Bronchial epithelial cell (primary cell): ENCODE measurements at regions not wholly inside any gene's neighbourhood (a gene's known extent, or its start where the extent isn't known, plus 50 kb on each side); places are given as distances from the start of the nearest gene placed in this dataset.

Experiments used
- DNase-seq: peaks from one replicate; pipeline ENCODE4 v3.0.0-alpha.2; 2010; ENCODE audit warnings: low read depth
- FAIRE-seq: peaks from 2 replicates; lab custom pipeline; 2011; peaks lifted over from hg19 to GRCh38; lab: Jason Lieb, UNC
- H3K27me3 ChIP-seq: 2 replicates; pipeline ENCODE4 v1.5.1; 2011; ENCODE audit warnings: low read length; ENCODE audit not compliant: control insufficient read depth, insufficient read depth
- H3K36me3 ChIP-seq: 2 replicates; pipeline ENCODE4 v1.5.1; 2011; ENCODE audit warnings: low read length; ENCODE audit not compliant: control insufficient read depth, insufficient read depth
- H3K4me3 ChIP-seq: 2 replicates; pipeline ENCODE4 v1.5.1; 2011; ENCODE audit warnings: mild to moderate bottlenecking, low read depth, low read length, control low read depth
- CTCF ChIP-seq: IDR thresholded peaks from 2 replicates; pipeline ENCODE4 v1.5.1; 2011; ENCODE audit warnings: mild to moderate bottlenecking, moderate library complexity, low read length, control low read depth, inconsistent platforms; ENCODE audit not compliant: insufficient read depth, severe bottlenecking

GRCh38 chr15:97030251-97030650 is 699.8 kb downstream of the NR2F2 start:
- Histone ChIP-seq H3K36me3 (no peaks in the 10 kb centered on the region), H3K4me3 (no peak overlapping the region), H3K27me3 (no peaks in the 10 kb centered on the region)
- FAIRE-seq, result no peak
- no peak for DNase-seq
- no peak for TF ChIP-seq CTCF

GRCh38 chr15:97036301-97036700 is 705.8 kb downstream of the NR2F2 start:
- H3K27me3 ChIP-seq, result no peaks in the 10 kb centered on the region
- no peak for FAIRE-seq
- no peak for TF ChIP-seq CTCF
- DNase-seq, result no peak
- H3K4me3 ChIP-seq, result no peak overlapping the region
- H3K36me3 ChIP-seq, result no peaks in the 10 kb centered on the region

DNA sequence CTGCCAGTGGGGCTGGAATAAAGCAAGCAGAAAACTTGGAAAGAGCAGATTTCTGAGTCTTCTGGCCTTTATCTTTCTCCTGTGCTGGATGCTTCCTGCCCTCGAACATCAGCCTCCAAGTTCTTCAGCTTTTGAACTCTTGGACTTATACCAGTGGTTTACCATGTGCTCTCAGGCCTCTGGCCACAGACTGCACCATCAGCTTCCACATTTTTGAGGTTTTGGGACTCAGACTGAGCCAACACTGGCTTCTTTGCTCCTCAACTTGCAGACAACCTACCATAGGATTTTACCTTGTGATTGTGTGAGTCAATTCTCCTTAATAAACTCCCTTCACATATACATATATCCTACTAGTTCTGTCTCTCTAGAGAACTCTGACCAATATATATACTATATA is 706.6 kb downstream of the NR2F2 start:
- no peaks in the 10 kb centered on the region for H3K27me3 ChIP-seq
- no peaks in the 10 kb centered on the region for H3K36me3 ChIP-seq
- DNase-seq, result no peak
- FAIRE-seq, result no peak
- H3K4me3 ChIP-seq, result no peak overlapping the region
- no peak for TF ChIP-seq CTCF

DNA sequence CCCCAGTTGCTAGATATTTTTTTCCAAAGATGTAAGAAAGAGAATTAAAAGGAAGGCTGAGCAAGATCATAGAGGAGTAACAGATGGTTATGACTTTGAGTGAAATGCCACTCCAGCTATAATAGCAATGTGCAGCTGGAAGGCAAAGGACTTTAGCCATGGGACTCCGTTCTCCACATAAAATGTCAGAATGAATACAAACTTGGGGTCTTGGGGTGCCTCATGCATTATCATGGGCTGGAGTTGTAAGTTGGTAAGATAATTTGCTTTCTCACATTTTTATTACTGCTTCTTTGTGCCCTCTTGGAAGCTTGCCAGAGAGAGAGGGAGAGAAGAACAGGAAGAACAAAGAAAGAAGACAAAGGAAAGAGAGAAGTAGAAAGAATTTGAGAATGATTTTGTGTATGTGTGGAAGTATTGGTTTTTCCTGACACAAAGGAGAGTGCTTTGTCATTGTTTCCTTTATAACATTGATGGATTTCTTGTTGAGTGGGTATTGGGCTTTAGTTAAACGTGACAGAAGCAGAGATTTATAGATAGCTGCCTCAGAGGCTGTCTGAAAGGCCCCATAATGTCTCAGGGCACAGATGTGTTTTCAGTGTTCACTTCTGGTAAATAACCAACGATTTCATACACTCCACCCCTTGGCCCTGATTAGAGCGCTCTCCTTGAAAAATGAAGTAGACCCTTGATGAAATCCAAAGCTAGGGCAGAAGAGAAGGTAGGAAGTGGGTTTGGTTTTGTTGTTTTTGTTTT is 715.3 kb downstream of the NR2F2 start:
- no peaks in the 10 kb centered on the region for H3K27me3 ChIP-seq
- no peak overlapping the region for H3K4me3 ChIP-seq
- FAIRE-seq (no peak), DNase-seq (no peak)
- no peaks in the 10 kb centered on the region for H3K36me3 ChIP-seq
- no peak for TF ChIP-seq CTCF

DNA sequence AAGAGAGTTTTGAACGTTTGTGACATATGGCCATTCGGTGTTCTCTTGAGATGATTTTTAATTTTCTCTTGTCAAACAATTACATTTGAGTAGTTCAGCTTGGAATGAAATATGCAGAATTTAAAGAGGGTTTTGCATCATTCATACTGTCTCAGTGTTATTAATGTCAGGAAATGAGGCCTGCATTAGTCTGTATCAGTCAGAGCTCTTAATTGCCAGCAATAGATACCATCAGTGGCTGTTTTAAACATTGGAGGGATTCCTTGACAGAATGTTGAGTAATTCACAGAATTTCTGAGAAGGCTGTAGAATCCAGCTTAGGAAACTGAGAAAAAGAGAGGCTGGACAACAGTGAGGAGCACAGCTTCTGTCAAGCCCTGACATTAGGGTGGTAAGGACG is 722.0 kb downstream of the NR2F2 start:
- H3K36me3 ChIP-seq, result no peaks in the 10 kb centered on the region
- H3K27me3 ChIP-seq, result no peaks in the 10 kb centered on the region
- no peak for TF ChIP-seq CTCF
- FAIRE-seq (no peak), DNase-seq (no peak)
- no peak overlapping the region for H3K4me3 ChIP-seq

DNA sequence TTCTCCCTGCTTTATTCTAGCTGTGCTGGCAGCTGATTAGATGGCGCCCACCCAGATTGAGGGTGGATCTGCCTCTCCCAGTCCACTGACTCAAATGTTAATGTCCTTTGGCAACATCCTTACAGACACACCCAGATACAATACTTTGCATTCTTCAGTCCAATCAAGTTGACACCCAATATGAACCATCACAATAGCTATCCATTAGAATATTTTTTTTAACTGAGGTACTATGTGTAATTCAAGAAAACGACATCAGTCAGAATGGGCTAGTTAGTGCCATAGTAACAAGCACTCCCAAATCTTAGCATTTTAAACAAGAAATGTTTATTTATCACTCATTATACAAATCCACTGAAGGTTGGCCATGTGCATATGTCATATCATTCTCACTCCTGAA is 723.1 kb downstream of the NR2F2 start:
- DNase-seq, result no peak
- Histone ChIP-seq H3K27me3 (no peaks in the 10 kb centered on the region), H3K4me3 (no peak overlapping the region), H3K36me3 (no peaks in the 10 kb centered on the region)
- no peak for FAIRE-seq
- no peak for TF ChIP-seq CTCF
